Fibroblast of lung (primary cell): ENCODE measurements at regions not wholly inside any gene's neighbourhood (a gene's known extent, or its start where the extent isn't known, plus 50 kb on each side); places are given as distances from the start of the nearest gene placed in this dataset.

ENCODE experiments used
- DNase-seq, 2 donors: peaks; one replicate each; pipeline versions ENCODE4 v3.0.0 to v3.0.0-alpha.2; 2010; ENCODE audit warnings: low read depth in 2 of 2
- H2AFZ ChIP-seq: 2 replicates; pipeline ENCODE4 v1.5.1; 2012; ENCODE audit warnings: low read length, control low read depth, inconsistent platforms
- H3K27ac ChIP-seq: 2 replicates; pipeline ENCODE4 v1.5.1; 2011; ENCODE audit warnings: low read length, control low read depth; ENCODE audit not compliant: insufficient read depth
- H3K27me3 ChIP-seq: 2 replicates; pipeline ENCODE4 v1.5.1; 2011; ENCODE audit warnings: mild to moderate bottlenecking, low read length; ENCODE audit not compliant: control insufficient read depth, insufficient read depth
- H3K36me3 ChIP-seq: 2 replicates; pipeline ENCODE4 v1.5.1; 2011; ENCODE audit warnings: low read length; ENCODE audit not compliant: control insufficient read depth, insufficient read depth
- H3K4me1 ChIP-seq: 2 replicates; pipeline ENCODE4 v1.5.1; 2011; ENCODE audit warnings: low read length; ENCODE audit not compliant: control insufficient read depth, insufficient read depth; ENCODE audit errors: extremely low read depth
- H3K4me2 ChIP-seq: 2 replicates; pipeline ENCODE4 v1.5.1; 2011; ENCODE audit warnings: low read length, control low read depth; ENCODE audit not compliant: insufficient read depth; ENCODE audit errors: extremely low read depth
- H3K4me3 ChIP-seq, 4 experiments: fragments of 200-600 bp in 1 of 4; sonication (generic) in 1 of 4; replicated peaks in 1 of 4; 2 replicates each; pipeline ENCODE4 v1.5.1; 2011 to 2016; ENCODE audit warnings: low read length in 4 of 4, low read depth in 3 of 4, mild to moderate bottlenecking in 3 of 4, control low read depth in 2 of 4, inconsistent platforms in 1 of 4, mixed read lengths in 1 of 4; ENCODE audit not compliant: insufficient read depth in 1 of 4; ENCODE audit errors: control extremely low read depth in 1 of 4
- H3K79me2 ChIP-seq: 2 replicates; pipeline ENCODE4 v1.5.1; 2012; ENCODE audit warnings: mild to moderate bottlenecking, low read length, inconsistent platforms; ENCODE audit not compliant: control insufficient read depth, insufficient read depth
- H3K9ac ChIP-seq: 2 replicates; pipeline ENCODE4 v1.5.1; 2011; ENCODE audit warnings: mild to moderate bottlenecking, low read length, control low read depth; ENCODE audit not compliant: insufficient read depth
- H3K9me3 ChIP-seq: 2 replicates; pipeline ENCODE4 v1.5.1; 2012; ENCODE audit warnings: low read depth, low read length; ENCODE audit not compliant: control insufficient read depth, insufficient read depth
- H4K20me1 ChIP-seq: 2 replicates; pipeline ENCODE4 v1.5.1; 2011; ENCODE audit warnings: low read length; ENCODE audit not compliant: control insufficient read depth, insufficient read depth; ENCODE audit errors: extremely low read depth
- EZH2 ChIP-seq: IDR thresholded peaks from 2 replicates; pipeline ENCODE4 v1.5.1; 2012; ENCODE audit warnings: low read length, control low read depth, mild to moderate bottlenecking; ENCODE audit errors: missing control alignments
- TF ChIP-seq, protein P1 (sequence below), 2 donors: IDR thresholded peaks in 1 of 2; conservative IDR thresholded peaks in 1 of 2; 1 replicate in 1 of 2; 2 replicates in 1 of 2; pipeline ENCODE4 v1.5.1; 2011 to 2012; ENCODE audit warnings: low read length in 2 of 2, control low read depth in 1 of 2, inconsistent platforms in 1 of 2, low read depth in 1 of 2, mild to moderate bottlenecking in 1 of 2

GRCh38 chr5:128869970-128870369 lies 95.3 kb upstream of the SLC27A6 start:
- H3K4me2 ChIP-seq: no peak overlapping the region
- H3K27me3 ChIP-seq: no peaks in the 10 kb centered on the region
- no peaks in the 10 kb centered on the region for H3K36me3 ChIP-seq
- H3K9ac ChIP-seq: no peak overlapping the region
- H3K27ac ChIP-seq: no peak overlapping the region
- DNase-seq: no peak
- TF ChIP-seq EZH2: no peak
- TF ChIP-seq, protein P1, sequence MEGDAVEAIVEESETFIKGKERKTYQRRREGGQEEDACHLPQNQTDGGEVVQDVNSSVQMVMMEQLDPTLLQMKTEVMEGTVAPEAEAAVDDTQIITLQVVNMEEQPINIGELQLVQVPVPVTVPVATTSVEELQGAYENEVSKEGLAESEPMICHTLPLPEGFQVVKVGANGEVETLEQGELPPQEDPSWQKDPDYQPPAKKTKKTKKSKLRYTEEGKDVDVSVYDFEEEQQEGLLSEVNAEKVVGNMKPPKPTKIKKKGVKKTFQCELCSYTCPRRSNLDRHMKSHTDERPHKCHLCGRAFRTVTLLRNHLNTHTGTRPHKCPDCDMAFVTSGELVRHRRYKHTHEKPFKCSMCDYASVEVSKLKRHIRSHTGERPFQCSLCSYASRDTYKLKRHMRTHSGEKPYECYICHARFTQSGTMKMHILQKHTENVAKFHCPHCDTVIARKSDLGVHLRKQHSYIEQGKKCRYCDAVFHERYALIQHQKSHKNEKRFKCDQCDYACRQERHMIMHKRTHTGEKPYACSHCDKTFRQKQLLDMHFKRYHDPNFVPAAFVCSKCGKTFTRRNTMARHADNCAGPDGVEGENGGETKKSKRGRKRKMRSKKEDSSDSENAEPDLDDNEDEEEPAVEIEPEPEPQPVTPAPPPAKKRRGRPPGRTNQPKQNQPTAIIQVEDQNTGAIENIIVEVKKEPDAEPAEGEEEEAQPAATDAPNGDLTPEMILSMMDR (conservative IDR thresholded peaks at IDR 0.05 in 1 of 2, IDR thresholded peaks at IDR 0.05 in 1 of 2; ENCODE audit: low read depth in 1 of 2, low read length in 2 of 2): no peak
- H3K79me2 ChIP-seq: no peaks in the 10 kb centered on the region
- no peaks in the 10 kb centered on the region for H3K4me1 ChIP-seq
- H3K4me3 ChIP-seq: no peak overlapping the region
- no peaks in the 10 kb centered on the region for H4K20me1 ChIP-seq
- no peak overlapping the region for H2AFZ ChIP-seq
- H3K9me3 ChIP-seq: no peaks in the 10 kb centered on the region

- no peak for DNase-seq
- Histone ChIP-seq H2AFZ (no peak overlapping the region), H3K4me3 (no peak overlapping the region), H3K27me3 (no peaks in the 10 kb centered on the region), H3K79me2 (no peaks in the 10 kb centered on the region), H3K36me3 (no peaks in the 10 kb centered on the region), H3K4me2 (no peak overlapping the region), H3K9me3 (no peaks in the 10 kb centered on the region), H3K9ac (no peak overlapping the region), H4K20me1 (no peaks in the 10 kb centered on the region), H3K4me1 (no peaks in the 10 kb centered on the region), H3K27ac (no peak overlapping the region)
- TF ChIP-seq, protein P1 (conservative IDR thresholded peaks at IDR 0.05 in 1 of 2, IDR thresholded peaks at IDR 0.05 in 1 of 2; ENCODE audit: low read depth in 1 of 2, low read length in 2 of 2): no peak
- no peak for TF ChIP-seq EZH2
Observed at GRCh38 chr5:128870373-128870772, 94.9 kb upstream of the SLC27A6 start.

GRCh38 chr5:128870923-128871322 lies 94.4 kb upstream of the SLC27A6 start:
- no peak overlapping the region for H3K9ac ChIP-seq
- TF ChIP-seq EZH2: no peak
- TF ChIP-seq, protein P1 (conservative IDR thresholded peaks at IDR 0.05 in 1 of 2, IDR thresholded peaks at IDR 0.05 in 1 of 2; ENCODE audit: low read depth in 1 of 2, low read length in 2 of 2): no peak
- no peak overlapping the region for H3K4me2 ChIP-seq
- no peaks in the 10 kb centered on the region for H3K79me2 ChIP-seq
- H3K27me3 ChIP-seq: no peaks in the 10 kb centered on the region
- DNase-seq: no peak
- H3K27ac ChIP-seq: no peak overlapping the region
- H2AFZ ChIP-seq: no peak overlapping the region
- H4K20me1 ChIP-seq: no peaks in the 10 kb centered on the region
- H3K4me1 ChIP-seq: no peaks in the 10 kb centered on the region
- H3K36me3 ChIP-seq: no peaks in the 10 kb centered on the region
- no peaks in the 10 kb centered on the region for H3K9me3 ChIP-seq
- no peak overlapping the region for H3K4me3 ChIP-seq
